ENCODE measurements at regions not wholly inside any gene's neighbourhood (a gene's known extent, or its start where the extent isn't known, plus 50 kb on each side); places are given as distances from the start of the nearest gene placed in this dataset.
"Not testable (repeated sequence)": the region's sequence is repeated elsewhere in the genome, so short reads cannot be mapped to it uniquely, and the experiment has no call there.

DNA sequence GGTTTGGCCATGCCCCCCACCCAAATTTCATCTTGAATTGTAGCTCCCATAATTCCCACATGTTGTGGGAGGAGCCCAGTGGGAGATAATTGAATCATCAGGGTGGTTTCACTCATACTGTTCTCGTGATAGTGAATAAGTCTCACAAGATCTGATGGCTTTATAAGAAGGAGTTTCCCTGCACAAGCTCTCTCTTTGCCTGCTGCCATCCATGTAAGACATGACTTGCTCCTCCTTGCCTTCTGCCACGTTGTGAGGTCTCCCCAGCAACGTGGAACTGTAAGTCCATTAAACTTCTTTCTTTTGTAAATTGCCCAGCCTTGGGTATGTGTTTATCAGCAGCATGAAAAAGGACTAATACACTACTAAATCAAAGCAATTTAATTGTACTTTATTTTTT lies 507.3 kb upstream of the JAG1 start:
- H3K36me3 ChIP-seq (ENCODE audit: control insufficient read depth in 2 of 4, insufficient read depth in 4 of 4, low read length in 3 of 4); DNase-seq (ENCODE audit: low read depth in 1 of 2, low spot score in 2 of 2); H3K18ac ChIP-seq (ENCODE audit: extremely low read depth, low read length); H2BK120ac ChIP-seq (replicated peaks; ENCODE audit: low read depth, low read length); POLR2A ChIA-PET (ENCODE audit: partially characterized antibody); FAIRE-seq; H3K23ac ChIP-seq (ENCODE audit: insufficient read length); H4K8ac ChIP-seq (ENCODE audit: extremely low read depth, insufficient read depth, low read length); H3K27me3 ChIP-seq (replicated peaks in 1 of 4; ENCODE audit: control insufficient read depth in 3 of 4, extremely low read depth in 1 of 4, insufficient read depth in 3 of 4, low read length in 3 of 4); H3K4me1 ChIP-seq (replicated peaks in 1 of 4; ENCODE audit: control insufficient read depth in 3 of 4, insufficient read depth in 4 of 4, low read length in 3 of 4); H3K9ac ChIP-seq (replicated peaks in 1 of 4; ENCODE audit: extremely low read depth in 1 of 4, low read depth in 3 of 4, low read length in 3 of 4); H4K91ac ChIP-seq (replicated peaks; ENCODE audit: insufficient read length, low read length); H3K4ac ChIP-seq (replicated peaks; ENCODE audit: insufficient read length, low read depth, low read length); H2BK20ac ChIP-seq (ENCODE audit: low read length); CTCF ChIA-PET (ENCODE audit: partially characterized antibody); H2AFZ ChIP-seq (ENCODE audit: low read length); H3K56ac ChIP-seq (replicated peaks; ENCODE audit: insufficient read length, low read depth, low read length); H2AK5ac ChIP-seq (ENCODE audit: low read depth, low read length); H4K20me1 ChIP-seq (replicated peaks in 1 of 2; ENCODE audit: control insufficient read depth in 1 of 2, insufficient read depth in 2 of 2, low read length in 2 of 2); H2BK5ac ChIP-seq (ENCODE audit: low read depth, low read length); H3K79me1 ChIP-seq (ENCODE audit: low read depth, low read length); H3K27ac ChIP-seq (ENCODE audit: low read depth, low read length); H2BK12ac ChIP-seq (ENCODE audit: low read depth, low read length); H3K4me2 ChIP-seq (ENCODE audit: insufficient read depth in 1 of 2, low read depth in 2 of 2, low read length in 2 of 2); H4K5ac ChIP-seq (ENCODE audit: insufficient read length, low read depth, low read length); H3K23me2 ChIP-seq (ENCODE audit: low read depth, low read length); H3K14ac ChIP-seq (ENCODE audit: insufficient read length); H3K4me3 ChIP-seq (ENCODE audit: extremely low read depth in 1 of 4, insufficient read depth in 2 of 4, low read depth in 3 of 4, low read length in 4 of 4); H2BK15ac ChIP-seq (ENCODE audit: low read length); H3K79me2 ChIP-seq (ENCODE audit: control insufficient read depth in 1 of 2, insufficient read depth in 2 of 2, low read length in 2 of 2): not testable (repeated sequence)
- WGBS, 2 experiments (ENCODE audit: extremely low coverage in 1 of 2, insufficient coverage in 1 of 2, insufficient read length in 1 of 2, insufficient replicate concordance in 2 of 2, low coverage in 1 of 2, low lambda C conversion rate in 2 of 2, missing lambda C conversion rate in 1 of 2), result 93% methylated on average over 3 of the region's 3 CpGs; no CpG with 5 or more reads in 1 of the 2 experiments
- peaks cover 0 to 19% of the 10 kb centered on the region in 2 experiments; a peak in 2 of 4 replicates for H3K9me3 ChIP-seq (ENCODE audit: insufficient read depth in 2 of 2, low read depth in 1 of 2, low read length in 1 of 2)

Data from H1 (cell line).